ENCODE measurements at regions not wholly inside any gene's neighbourhood (a gene's known extent, or its start where the extent isn't known, plus 50 kb on each side); places are given as distances from the start of the nearest gene placed in this dataset.

GRCh38 chr4:10260777-10261176, 144.2 kb upstream of the WDR1 start:
- peaks cover 30% of the 10 kb centered on the region for H3K27me3 Mint-ChIP-seq (ENCODE audit: unreplicated experiment)
- no peaks in the 10 kb centered on the region for H3K36me3 Mint-ChIP-seq (ENCODE audit: insufficient read depth, unreplicated experiment)
- no peaks in the 10 kb centered on the region for H3K4me1 Mint-ChIP-seq (ENCODE audit: low read depth, unreplicated experiment)
- CTCF ChIA-PET: no interaction called here
- BruUV-seq (replicated peaks): no TSS peak
- H3K27ac Mint-ChIP-seq (ENCODE audit: unreplicated experiment): no peak overlapping the region
- TF ChIP-seq, protein P1, sequence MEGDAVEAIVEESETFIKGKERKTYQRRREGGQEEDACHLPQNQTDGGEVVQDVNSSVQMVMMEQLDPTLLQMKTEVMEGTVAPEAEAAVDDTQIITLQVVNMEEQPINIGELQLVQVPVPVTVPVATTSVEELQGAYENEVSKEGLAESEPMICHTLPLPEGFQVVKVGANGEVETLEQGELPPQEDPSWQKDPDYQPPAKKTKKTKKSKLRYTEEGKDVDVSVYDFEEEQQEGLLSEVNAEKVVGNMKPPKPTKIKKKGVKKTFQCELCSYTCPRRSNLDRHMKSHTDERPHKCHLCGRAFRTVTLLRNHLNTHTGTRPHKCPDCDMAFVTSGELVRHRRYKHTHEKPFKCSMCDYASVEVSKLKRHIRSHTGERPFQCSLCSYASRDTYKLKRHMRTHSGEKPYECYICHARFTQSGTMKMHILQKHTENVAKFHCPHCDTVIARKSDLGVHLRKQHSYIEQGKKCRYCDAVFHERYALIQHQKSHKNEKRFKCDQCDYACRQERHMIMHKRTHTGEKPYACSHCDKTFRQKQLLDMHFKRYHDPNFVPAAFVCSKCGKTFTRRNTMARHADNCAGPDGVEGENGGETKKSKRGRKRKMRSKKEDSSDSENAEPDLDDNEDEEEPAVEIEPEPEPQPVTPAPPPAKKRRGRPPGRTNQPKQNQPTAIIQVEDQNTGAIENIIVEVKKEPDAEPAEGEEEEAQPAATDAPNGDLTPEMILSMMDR (IDR thresholded peaks at IDR 0.05; ENCODE audit: unreplicated experiment): no peak
- intact Hi-C loops (cut with micrococcal nuclease; ENCODE audit: unreplicated experiment): no loop called here
- no peak for DNase-seq
- no peak overlapping the region for H3K4me3 Mint-ChIP-seq (ENCODE audit: low read depth, unreplicated experiment)
- no peaks in the 10 kb centered on the region for H3K9me3 Mint-ChIP-seq (ENCODE audit: low read depth, unreplicated experiment)

DNA sequence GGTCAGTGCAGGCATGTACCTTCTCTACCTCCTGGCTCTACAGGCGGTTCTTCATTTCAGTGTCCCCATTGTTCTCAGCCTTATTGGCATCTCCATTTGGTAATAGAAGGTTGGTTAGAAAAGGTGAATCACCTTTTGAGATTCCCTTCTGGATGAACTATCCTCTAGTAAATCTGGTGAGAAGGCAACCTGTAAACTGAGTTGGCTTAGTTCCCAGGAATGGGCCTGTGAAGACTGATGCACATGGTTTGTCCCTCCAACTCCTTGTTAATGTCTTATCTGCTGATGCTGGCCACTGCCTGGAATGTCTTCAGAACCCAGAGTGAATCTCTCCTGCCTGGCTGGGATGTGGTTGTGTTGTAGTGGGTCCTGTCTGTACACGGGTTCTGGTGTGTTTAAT, 143.4 kb upstream of the WDR1 start:
- TF ChIP-seq, protein P1 (IDR thresholded peaks at IDR 0.05; ENCODE audit: unreplicated experiment): no peak
- no peak overlapping the region for H3K27ac Mint-ChIP-seq (ENCODE audit: unreplicated experiment)
- H3K36me3 Mint-ChIP-seq (ENCODE audit: insufficient read depth, unreplicated experiment): no peaks in the 10 kb centered on the region
- peaks cover 26% of the 10 kb centered on the region for H3K27me3 Mint-ChIP-seq (ENCODE audit: unreplicated experiment)
- DNase-seq: no peak
- intact Hi-C loops (cut with micrococcal nuclease; ENCODE audit: unreplicated experiment): no loop called here
- no TSS peak for BruUV-seq (replicated peaks)
- H3K4me1 Mint-ChIP-seq (ENCODE audit: low read depth, unreplicated experiment): no peaks in the 10 kb centered on the region
- no peaks in the 10 kb centered on the region for H3K9me3 Mint-ChIP-seq (ENCODE audit: low read depth, unreplicated experiment)
- no peak overlapping the region for H3K4me3 Mint-ChIP-seq (ENCODE audit: low read depth, unreplicated experiment)
- CTCF ChIA-PET: no interaction called here

DNA sequence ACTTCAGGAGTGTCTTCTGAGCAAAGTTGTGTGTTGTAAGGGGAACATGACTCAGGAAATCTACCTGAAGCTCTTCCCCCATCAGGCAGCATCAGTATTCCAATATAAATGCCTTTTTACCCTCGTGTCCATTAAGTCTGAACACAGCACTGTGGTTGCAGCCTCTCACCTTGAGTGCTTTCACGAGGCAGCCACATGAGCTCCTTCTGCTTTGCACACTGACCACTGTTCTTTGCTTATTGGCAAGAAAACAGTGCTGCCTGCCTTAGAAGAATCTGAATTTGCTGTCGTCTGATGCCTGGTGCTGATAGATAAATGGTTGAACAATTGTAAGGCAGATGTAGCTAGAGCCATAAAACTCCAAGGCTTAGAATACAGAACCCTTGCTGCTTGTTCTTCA, 139.6 kb upstream of the WDR1 start:
- TF ChIP-seq, protein P1 (IDR thresholded peaks at IDR 0.05; ENCODE audit: unreplicated experiment): no peak
- Mint-ChIP-seq H3K27me3 (ENCODE audit: unreplicated experiment) (peaks cover 48% of the 10 kb centered on the region), H3K27ac (ENCODE audit: unreplicated experiment) (no peak overlapping the region), H3K36me3 (ENCODE audit: insufficient read depth, unreplicated experiment) (no peaks in the 10 kb centered on the region), H3K4me3 (ENCODE audit: low read depth, unreplicated experiment) (no peak overlapping the region), H3K9me3 (ENCODE audit: low read depth, unreplicated experiment) (no peaks in the 10 kb centered on the region), H3K4me1 (ENCODE audit: low read depth, unreplicated experiment) (no peaks in the 10 kb centered on the region)
- CTCF ChIA-PET: interaction anchor here (0.6 kb wide), 1 partner anchor 60 kb away, joined by 4 read pairs; no protein-coding TSS in a partner anchor
- no peak for DNase-seq
- intact Hi-C loops (cut with micrococcal nuclease; ENCODE audit: unreplicated experiment): no loop called here
- BruUV-seq (replicated peaks): no TSS peak

GRCh38 chr4:10253765-10254164, 137.2 kb upstream of the WDR1 start:
- no peaks in the 10 kb centered on the region for H3K36me3 Mint-ChIP-seq (ENCODE audit: insufficient read depth, unreplicated experiment)
- no peak for DNase-seq
- peaks cover 46% of the 10 kb centered on the region for H3K27me3 Mint-ChIP-seq (ENCODE audit: unreplicated experiment)
- intact Hi-C loops (cut with micrococcal nuclease; ENCODE audit: unreplicated experiment): no loop called here
- TF ChIP-seq, protein P1 (IDR thresholded peaks at IDR 0.05; ENCODE audit: unreplicated experiment): no peak
- no peak overlapping the region for H3K27ac Mint-ChIP-seq (ENCODE audit: unreplicated experiment)
- no peak overlapping the region for H3K4me3 Mint-ChIP-seq (ENCODE audit: low read depth, unreplicated experiment)
- no peaks in the 10 kb centered on the region for H3K4me1 Mint-ChIP-seq (ENCODE audit: low read depth, unreplicated experiment)
- no TSS peak for BruUV-seq (replicated peaks)
- no peaks in the 10 kb centered on the region for H3K9me3 Mint-ChIP-seq (ENCODE audit: low read depth, unreplicated experiment)
- CTCF ChIA-PET: no interaction called here
